ENCODE measurements at regions not wholly inside any gene's neighbourhood (a gene's known extent, or its start where the extent isn't known, plus 50 kb on each side); places are given as distances from the start of the nearest gene placed in this dataset.

- Histone ChIP-seq H3K79me2 (ENCODE audit: insufficient read depth, low read length) (no peaks in the 10 kb centered on the region), H3K4me1 (ENCODE audit: insufficient read depth, low read length) (no peaks in the 10 kb centered on the region), H4K20me1 (ENCODE audit: insufficient read depth, low read length) (no peaks in the 10 kb centered on the region), H3K9me3 (ENCODE audit: low read depth, low read length) (no peaks in the 10 kb centered on the region), H3K4me2 (ENCODE audit: insufficient read depth, low read length) (no peak overlapping the region), H3K27me3 (ENCODE audit: insufficient read depth, low read length) (peaks cover 13% of the 10 kb centered on the region), H3K27ac (ENCODE audit: low read depth, low read length) (no peak overlapping the region), H2AFZ (ENCODE audit: low read length) (no peak overlapping the region), H3K4me3 (ENCODE audit: insufficient read depth, low read length) (no peak overlapping the region), H3K36me3 (ENCODE audit: insufficient read depth, low read length) (no peaks in the 10 kb centered on the region)
- DNase-seq (ENCODE audit: insufficient read length, low spot score, missing footprints), result no peak
- no peak for TF ChIP-seq CTCF (IDR thresholded peaks at IDR 0.05; ENCODE audit: extremely low read depth, low read depth, low read length)
Observed at GRCh38 chr22:22764085-22764484, 119.7 kb downstream of the GGTLC2 start.

DNA sequence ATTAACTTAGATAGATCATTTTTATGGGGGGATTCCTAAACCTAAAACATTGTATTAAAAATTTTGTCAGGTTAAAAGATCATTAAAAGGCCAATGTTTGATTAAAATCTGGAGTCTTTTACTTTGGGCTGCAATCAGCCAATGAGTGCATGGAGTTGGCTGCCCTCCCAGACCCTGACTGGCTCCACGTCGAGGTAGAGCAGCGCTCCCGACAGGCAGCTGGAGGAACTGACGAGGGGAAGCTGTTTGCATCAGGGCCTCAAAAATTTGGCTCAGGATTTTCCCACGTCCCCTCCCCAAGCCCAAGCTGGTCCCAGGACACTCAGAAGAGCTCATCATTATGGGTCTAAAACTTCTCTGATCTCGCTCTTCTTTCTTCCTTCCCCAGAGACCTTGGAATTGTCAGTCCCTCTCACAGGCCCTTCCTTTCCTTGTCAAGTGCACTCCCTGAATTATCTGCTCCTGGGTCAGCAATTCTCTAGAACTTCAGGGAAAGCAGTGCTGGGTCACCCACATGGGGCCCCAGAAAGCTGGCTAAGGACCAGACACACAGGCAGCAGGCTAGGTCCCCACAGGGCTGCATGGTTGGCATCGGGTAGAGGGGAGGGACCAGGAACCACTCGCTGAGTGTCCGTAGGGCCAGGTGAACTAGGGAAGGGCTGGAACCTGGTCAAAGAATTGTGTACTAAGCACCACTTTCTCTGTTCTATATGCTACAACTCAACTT, 119.6 kb upstream of the IGLL5 start:
- Histone ChIP-seq H4K20me1 (ENCODE audit: insufficient read depth, low read length) (no peaks in the 10 kb centered on the region), H2AFZ (ENCODE audit: low read length) (no peak overlapping the region), H3K36me3 (ENCODE audit: insufficient read depth, low read length) (no peaks in the 10 kb centered on the region), H3K9me3 (ENCODE audit: low read depth, low read length) (no peaks in the 10 kb centered on the region), H3K4me1 (ENCODE audit: insufficient read depth, low read length) (no peaks in the 10 kb centered on the region), H3K4me3 (ENCODE audit: insufficient read depth, low read length) (no peak overlapping the region), H3K4me2 (ENCODE audit: insufficient read depth, low read length) (no peak overlapping the region), H3K27me3 (ENCODE audit: insufficient read depth, low read length) (peaks cover 2% of the 10 kb centered on the region), H3K79me2 (ENCODE audit: insufficient read depth, low read length) (no peaks in the 10 kb centered on the region), H3K27ac (ENCODE audit: low read depth, low read length) (no peak overlapping the region)
- no peak for DNase-seq (ENCODE audit: insufficient read length, low spot score, missing footprints)
- TF ChIP-seq CTCF (IDR thresholded peaks at IDR 0.05; ENCODE audit: extremely low read depth, low read depth, low read length), result peak; percentile 24

DNA sequence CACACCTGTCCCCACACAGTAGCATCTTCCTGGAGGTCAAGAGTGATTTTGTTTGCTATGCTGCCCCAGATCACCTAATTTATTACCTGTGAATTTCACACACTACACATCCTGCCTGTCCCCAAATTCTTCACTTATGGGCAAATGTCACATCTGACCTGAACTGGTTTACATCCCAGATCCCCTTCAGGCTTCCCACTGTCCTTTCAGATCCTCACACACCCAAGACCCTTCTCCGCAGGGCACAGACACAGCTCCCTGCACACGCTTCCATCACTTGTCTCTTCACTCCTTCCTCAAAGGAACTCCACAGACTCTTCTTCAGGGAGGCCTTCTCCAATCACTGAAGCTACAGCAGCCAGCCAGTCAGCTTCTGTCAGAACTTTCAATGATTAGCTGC, 118.7 kb upstream of the IGLL5 start:
- H3K27me3 ChIP-seq (ENCODE audit: insufficient read depth, low read length), result peaks cover 2% of the 10 kb centered on the region

More for the DNA sequence above, 118.7 kb upstream of the IGLL5 start:
- no peak overlapping the region for H3K27ac ChIP-seq (ENCODE audit: low read depth, low read length)
- no peaks in the 10 kb centered on the region for H4K20me1 ChIP-seq (ENCODE audit: insufficient read depth, low read length)
- no peak overlapping the region for H3K4me2 ChIP-seq (ENCODE audit: insufficient read depth, low read length)
- H3K79me2 ChIP-seq (ENCODE audit: insufficient read depth, low read length), result no peaks in the 10 kb centered on the region
- H3K36me3 ChIP-seq (ENCODE audit: insufficient read depth, low read length), result no peaks in the 10 kb centered on the region
- no peaks in the 10 kb centered on the region for H3K4me1 ChIP-seq (ENCODE audit: insufficient read depth, low read length)
- H2AFZ ChIP-seq (ENCODE audit: low read length), result no peak overlapping the region
- no peak overlapping the region for H3K4me3 ChIP-seq (ENCODE audit: insufficient read depth, low read length)
- no peaks in the 10 kb centered on the region for H3K9me3 ChIP-seq (ENCODE audit: low read depth, low read length)
- no peak for DNase-seq (ENCODE audit: insufficient read length, low spot score, missing footprints)
- no peak for TF ChIP-seq CTCF (IDR thresholded peaks at IDR 0.05; ENCODE audit: extremely low read depth, low read depth, low read length)
